Suprapubic skin (tissue), 3 donors: ENCODE measurements at regions not wholly inside any gene's neighbourhood (a gene's known extent, or its start where the extent isn't known, plus 50 kb on each side); places are given as distances from the start of the nearest gene placed in this dataset.

Experiments
- CTCF ChIP-seq, 2 donors: fragments of 200-600 bp in 1 of 2; fragments of 450-650 bp in 1 of 2; sonication (generic) in 1 of 2; IDR thresholded peaks; one replicate each; pipeline ENCODE4 v1.5.1; 2016 to 2019; ENCODE audit warnings: antibody characterized with exemption in 2 of 2, mild to moderate bottlenecking in 1 of 2, moderate library complexity in 1 of 2
- EP300 ChIP-seq: sonication (generic); formaldehyde crosslinking; IDR thresholded peaks from one replicate; pipeline ENCODE4 v1.6.1; 2017; ENCODE audit warnings: antibody characterized with exemption

- no peak for TF ChIP-seq CTCF (IDR thresholded peaks at IDR 0.05)
- no peak for TF ChIP-seq EP300
These were observed 288.2 kb upstream of the EEF2KMT start for GRCh38 chr16:5385811-5386210.
